GM18873 (cell line): ENCODE measurements at regions not wholly inside any gene's neighbourhood (a gene's known extent, or its start where the extent isn't known, plus 50 kb on each side); places are given as distances from the start of the nearest gene placed in this dataset.
"Not testable (repeated sequence)": the region's sequence is repeated elsewhere in the genome, so short reads cannot be mapped to it uniquely, and the experiment has no call there.

Experiments used
- ATAC-seq: cut with Tn5 transposase; IDR thresholded peaks from one replicate; pipeline ENCODE4 v1.9.1; 2021; ENCODE audit warnings: mild to moderate bottlenecking, moderate library complexity, moderate number of reproducible peaks; ENCODE audit not compliant: unreplicated experiment, low FRiP score

DNA sequence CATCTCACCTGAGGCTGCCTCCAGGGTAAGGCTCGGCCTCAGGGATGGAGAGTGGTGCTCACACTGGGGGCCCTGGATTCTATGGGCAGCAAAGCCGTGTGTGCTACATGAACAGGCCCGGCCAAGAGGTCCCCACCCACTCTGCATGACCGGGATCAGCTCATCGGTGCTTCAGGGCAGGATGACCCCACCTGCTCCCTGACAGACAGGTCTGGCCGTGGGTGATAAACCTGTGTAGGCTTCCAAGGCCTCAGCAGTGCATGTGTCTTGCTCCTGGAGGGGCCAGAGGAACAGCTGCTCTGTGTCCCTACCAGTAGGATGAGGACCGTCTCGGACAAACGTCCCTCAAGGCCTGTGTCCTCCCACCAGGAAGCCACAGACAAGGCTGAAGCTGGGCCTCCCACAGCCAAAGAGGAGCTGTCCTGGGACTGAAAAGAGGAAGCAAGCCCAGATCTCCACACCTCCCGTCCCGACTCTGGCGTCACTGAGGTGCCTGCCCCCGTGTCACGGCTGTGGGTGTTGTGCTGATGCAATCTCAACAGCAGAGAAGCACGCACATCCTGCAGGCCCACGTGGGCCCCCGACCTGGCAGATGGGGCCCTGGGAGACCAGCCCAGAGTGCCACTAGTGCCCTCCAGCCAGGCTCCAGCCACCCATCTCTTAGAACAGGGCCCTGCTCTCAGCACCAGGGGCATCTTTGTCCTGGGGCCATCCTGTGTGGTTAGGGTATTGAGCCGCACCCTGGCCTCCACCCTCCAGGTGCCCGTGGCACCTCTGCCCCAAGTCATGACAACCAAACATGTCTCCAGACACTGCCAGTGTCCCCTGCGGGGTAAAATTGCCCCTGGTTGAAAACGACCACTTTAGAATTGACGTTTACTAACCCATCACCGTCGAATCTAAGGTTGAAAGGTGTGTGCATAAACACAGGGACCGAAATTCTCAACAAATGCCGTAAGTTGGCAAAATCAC, 5455.9 kb upstream of the TPTE start:
- peak; percentile 53 for ATAC-seq

GRCh38 chr21:5066682-5067251, 5454.6 kb upstream of the TPTE start:
- ATAC-seq: not testable (repeated sequence)

- ATAC-seq: not testable (repeated sequence)
Measured at GRCh38 chr21:5067326-5068048, 5453.9 kb upstream of the TPTE start.

GRCh38 chr21:5068649-5069048, 5452.7 kb upstream of the TPTE start:
- ATAC-seq: not testable (repeated sequence)

- not testable (repeated sequence) for ATAC-seq
Measured at GRCh38 chr21:5071180-5071579, 5450.2 kb upstream of the TPTE start.

- ATAC-seq: not testable (repeated sequence)
Measured at GRCh38 chr21:5076854-5077253, 5444.5 kb upstream of the TPTE start.

GRCh38 chr21:5079361-5079760, 5442.0 kb upstream of the TPTE start:
- ATAC-seq: not testable (repeated sequence)

DNA sequence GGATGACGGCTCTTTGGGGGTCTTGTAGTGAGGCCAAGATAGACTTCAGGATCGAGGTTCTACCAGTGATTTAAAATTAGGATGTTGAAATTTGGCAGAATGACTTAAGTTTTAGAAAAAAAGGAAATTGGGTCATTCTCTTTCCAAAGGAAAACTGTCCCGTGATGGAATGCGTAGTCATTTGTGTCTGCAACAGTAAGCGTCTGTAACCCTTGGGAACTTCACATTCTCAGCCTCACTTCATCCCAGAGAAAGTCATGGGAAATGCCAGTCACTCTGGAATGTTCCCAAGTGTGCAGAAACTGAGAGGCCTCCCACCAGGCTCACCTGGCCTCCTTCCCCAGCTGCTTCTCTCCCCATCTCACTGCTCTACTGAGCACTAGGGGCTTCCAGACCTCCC, 5441.4 kb upstream of the TPTE start:
- ATAC-seq: not testable (repeated sequence)

- not testable (repeated sequence) for ATAC-seq
Measured at GRCh38 chr21:5084246-5084645, 5437.1 kb upstream of the TPTE start.

- ATAC-seq: not testable (repeated sequence)
Measured at GRCh38 chr21:5085456-5085855, 5435.9 kb upstream of the TPTE start.

DNA sequence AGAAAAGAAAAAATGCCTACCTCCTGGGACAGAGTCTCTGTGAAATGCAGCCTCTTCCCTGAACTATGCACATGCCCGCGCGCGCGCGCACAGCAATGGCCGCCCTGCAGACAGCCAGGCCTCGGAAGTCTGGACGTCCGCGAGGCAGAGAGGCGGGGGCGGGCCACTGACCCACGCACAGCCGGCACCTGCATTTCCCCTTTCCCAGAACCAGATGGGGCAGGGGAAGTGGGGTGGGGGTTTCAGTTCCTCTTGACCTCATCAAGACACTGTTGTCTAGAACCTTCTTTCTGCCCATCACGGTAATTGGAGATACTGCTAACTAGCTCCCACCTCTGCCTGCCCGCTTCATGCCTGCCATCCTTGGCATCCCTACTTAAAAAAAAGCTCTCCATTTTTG, 5435.0 kb upstream of the TPTE start:
- not testable (repeated sequence) for ATAC-seq

DNA sequence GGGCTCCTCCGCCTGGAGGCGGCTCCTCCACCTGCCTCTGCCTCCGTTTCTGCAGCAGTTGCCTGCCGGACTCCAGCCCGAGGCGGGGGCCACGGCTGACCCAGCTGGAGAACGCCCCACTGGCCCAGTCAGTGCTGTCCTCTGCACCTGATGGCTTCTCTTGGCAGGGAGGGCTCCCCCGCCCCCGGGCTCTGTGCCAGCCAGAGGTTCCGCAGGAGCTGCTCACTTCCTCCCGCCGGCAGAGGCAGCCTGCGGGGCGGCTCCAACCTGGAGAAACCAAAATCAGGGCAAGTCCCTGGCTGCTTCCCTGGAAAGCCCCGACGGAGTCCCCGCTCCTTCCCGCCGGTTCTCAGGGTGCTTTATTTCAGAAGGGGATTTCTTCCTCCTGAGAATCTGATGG, 5432.6 kb upstream of the TPTE start:
- not testable (repeated sequence) for ATAC-seq

GRCh38 chr21:5089399-5090089, 5431.8 kb upstream of the TPTE start:
- ATAC-seq: not testable (repeated sequence)

DNA sequence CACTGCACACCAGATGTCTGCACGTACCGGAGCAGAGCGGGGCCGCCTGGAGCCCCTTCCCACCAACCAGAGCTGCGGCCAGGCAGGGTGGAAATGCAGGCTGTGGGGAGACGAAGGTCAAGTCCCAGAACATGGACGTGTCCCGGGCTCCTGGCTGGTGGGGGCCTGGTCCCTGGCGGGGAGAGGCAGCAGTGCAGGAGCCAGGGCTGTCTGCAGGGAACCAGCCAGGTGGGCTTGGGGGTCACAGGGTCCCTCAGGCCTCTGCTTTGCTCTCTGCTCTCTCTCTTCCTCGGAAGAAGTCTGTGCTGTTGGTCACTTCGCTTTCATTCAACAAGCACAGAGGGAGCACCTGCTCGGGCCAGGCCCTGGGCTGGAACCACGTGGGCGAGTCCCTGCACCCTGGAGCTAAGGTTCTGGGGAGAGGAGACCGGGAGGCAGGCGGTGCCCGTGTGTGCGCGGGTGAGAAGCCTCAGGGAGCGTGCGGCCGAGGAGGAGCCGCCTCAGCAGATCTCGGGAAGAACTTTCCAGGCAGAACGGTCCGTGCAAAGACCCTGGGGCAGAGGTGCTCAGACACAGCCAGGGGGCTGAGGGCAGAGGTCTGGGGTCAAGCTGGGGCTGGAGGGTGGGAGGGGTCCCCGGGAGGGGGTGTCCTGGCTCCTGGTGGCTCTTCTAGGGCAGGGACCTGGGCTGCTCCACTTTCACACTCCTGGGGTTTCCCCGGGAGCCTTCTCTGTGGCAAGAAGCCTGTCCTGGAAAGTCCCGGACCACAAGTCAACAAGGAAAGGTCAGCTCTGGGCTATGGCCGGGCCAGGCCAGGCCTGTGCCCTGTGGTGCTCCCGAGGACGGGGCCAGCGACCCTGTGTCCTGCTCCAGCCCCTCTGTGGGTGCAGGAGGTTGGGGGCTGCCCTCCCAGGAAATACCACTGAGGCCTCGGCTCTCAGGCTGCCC, 5431.0 kb upstream of the TPTE start:
- not testable (repeated sequence) for ATAC-seq

GRCh38 chr21:5091274-5091673, 5430.1 kb upstream of the TPTE start:
- ATAC-seq: not testable (repeated sequence)

DNA sequence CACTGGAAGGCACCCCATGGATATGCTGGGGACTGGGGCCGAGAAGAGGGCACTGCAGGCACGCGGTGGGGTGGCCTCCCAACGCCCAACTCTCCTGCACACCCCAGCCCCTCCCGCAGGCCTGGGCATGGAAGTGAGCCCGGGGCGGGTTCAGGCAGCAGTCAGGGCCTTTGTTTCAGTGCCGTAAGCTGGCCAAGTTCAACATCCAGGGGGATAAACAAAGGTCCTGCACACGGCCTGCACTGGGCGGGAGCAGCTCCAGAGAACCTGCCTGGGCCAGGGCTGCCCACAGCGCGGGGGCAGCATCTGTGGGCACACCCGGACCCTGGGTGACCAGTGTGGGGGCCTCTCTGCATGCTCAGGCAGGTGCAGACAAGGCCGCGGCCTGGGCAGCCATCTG, 5425.8 kb upstream of the TPTE start:
- not testable (repeated sequence) for ATAC-seq

- not testable (repeated sequence) for ATAC-seq
Measured at GRCh38 chr21:5098010-5098743, 5423.2 kb upstream of the TPTE start.

GRCh38 chr21:5100604-5101174, 5420.7 kb upstream of the TPTE start:
- ATAC-seq: not testable (repeated sequence)
